B cell (primary cell): ENCODE measurements at regions not wholly inside any gene's neighbourhood (a gene's known extent, or its start where the extent isn't known, plus 50 kb on each side); places are given as distances from the start of the nearest gene placed in this dataset.

Experiments used
- ATAC-seq: fragments of 200-7000 bp; cut with Tn5 transposase; one replicate; pipeline ENCODE4 v1.10.0; 2021; ENCODE audit warnings: low read depth, mild to moderate bottlenecking, moderate number of reproducible peaks, moderate library complexity
- CTCF ChIA-PET: fragments of 350-600 bp; sonication (Branson Sonifier 250); formaldehyde crosslinking; loops from one replicate; lab custom pipeline; 2021; ENCODE audit warnings: antibody characterized with exemption, inconsistent platforms; lab: Charles Lee
- POLR2A ChIA-PET: fragments of 350-600 bp; sonication (Branson Sonifier 250); formaldehyde crosslinking; loops from one replicate; lab custom pipeline; 2021; ENCODE audit warnings: antibody characterized with exemption; lab: Charles Lee
- DNase-seq: peaks from one replicate; pipeline ENCODE4 v3.0.0; 2013
- H2AFZ ChIP-seq: 2 replicates; pipeline ENCODE4 v1.6.1; 2012; ENCODE audit warnings: mild to moderate bottlenecking, low read depth, low read length; ENCODE audit not compliant: insufficient read depth, poor library complexity, severe bottlenecking
- H3K27ac ChIP-seq, 2 donors: 1 replicate in 1 of 2; 2 replicates in 1 of 2; pipeline ENCODE4 v1.5.1; 2012 to 2013; ENCODE audit warnings: low read length in 2 of 2, mild to moderate bottlenecking in 2 of 2, moderate library complexity in 1 of 2
- H3K27me3 ChIP-seq, 4 experiments: fragments of 200-600 bp in 1 of 4; sonication (generic) in 1 of 4; replicated peaks in 1 of 4; 1 replicate in 2 of 4; 2 replicates in 2 of 4; pipeline versions ENCODE4 v1.6.1 to v1.7.0; 2013 to 2016; ENCODE audit warnings: low read length in 3 of 4, mild to moderate bottlenecking in 2 of 4, mixed read lengths in 1 of 4, moderate library complexity in 1 of 4; ENCODE audit not compliant: insufficient read depth in 4 of 4, control insufficient read depth in 3 of 4; ENCODE audit errors: control extremely low read depth in 1 of 4
- H3K36me3 ChIP-seq, 2 experiments: replicated peaks in 1 of 2; 1 replicate in 1 of 2; 2 replicates in 1 of 2; pipeline versions ENCODE4 v1.6.1 to v1.7.1; 2013; ENCODE audit warnings: low read length in 1 of 2; ENCODE audit not compliant: insufficient read depth in 2 of 2, control insufficient read depth in 1 of 2; ENCODE audit errors: control extremely low read depth in 1 of 2, extremely low read depth in 1 of 2
- H3K4me1 ChIP-seq, 2 donors: fragments of 200-600 bp in 1 of 2; sonication (generic) in 1 of 2; 1 replicate in 1 of 2; 2 replicates in 1 of 2; pipeline versions ENCODE4 v1.5.1 to v1.6.1; 2013 to 2017; ENCODE audit warnings: low read length in 2 of 2; ENCODE audit not compliant: control insufficient read depth in 2 of 2, insufficient read depth in 2 of 2
- H3K4me2 ChIP-seq: replicated peaks from 2 replicates; pipeline ENCODE3; 2012; ENCODE audit warnings: mild to moderate bottlenecking, low read depth, low read length; ENCODE audit not compliant: poor library complexity, severe bottlenecking
- H3K4me3 ChIP-seq, 5 experiments: fragments of 200-600 bp in 1 of 5; sonication (generic) in 1 of 5; 1 replicate in 3 of 5; 2 replicates in 2 of 5; pipeline versions ENCODE4 v1.5.1 to v1.7.0; 2011 to 2016; ENCODE audit warnings: low read length in 4 of 5, mild to moderate bottlenecking in 4 of 5, low read depth in 2 of 5, control low read depth in 1 of 5, moderate library complexity in 1 of 5; ENCODE audit not compliant: insufficient read depth in 1 of 5; ENCODE audit errors: control extremely low read depth in 1 of 5, extremely low read depth in 1 of 5
- H3K79me2 ChIP-seq: fragments of 200-600 bp; sonication (generic); one replicate; pipeline ENCODE4 v1.6.0; 2016; ENCODE audit warnings: low read length; ENCODE audit not compliant: control insufficient read depth, insufficient read depth
- H3K9ac ChIP-seq: fragments of 200-600 bp; sonication (generic); 2 replicates; pipeline ENCODE4 v1.6.1; 2017; ENCODE audit warnings: mild to moderate bottlenecking, low read length, moderate library complexity
- H3K9me3 ChIP-seq, 3 donors: one replicate each; pipeline versions ENCODE4 v1.6.1 to v1.7.1; 2013; ENCODE audit warnings: low read length in 2 of 3; ENCODE audit not compliant: control insufficient read depth in 2 of 3, insufficient read depth in 1 of 3; ENCODE audit errors: control extremely low read depth in 1 of 3
- H4K20me1 ChIP-seq: 2 replicates; pipeline ENCODE4 v1.6.0; 2012; ENCODE audit warnings: mild to moderate bottlenecking, low read length; ENCODE audit not compliant: insufficient read depth, control insufficient read depth, poor library complexity, severe bottlenecking
- H3K27ac Mint-ChIP-seq: one replicate; pipeline ENCODE4 v1.8.0; 2021; ENCODE audit warnings: mixed read lengths
- H3K27me3 Mint-ChIP-seq: one replicate; pipeline ENCODE4 v1.8.0; 2021; ENCODE audit warnings: mixed read lengths
- H3K4me1 Mint-ChIP-seq: one replicate; pipeline ENCODE4 v1.8.0; 2021; ENCODE audit warnings: mixed read lengths
- H3K4me3 Mint-ChIP-seq: one replicate; pipeline ENCODE4 v1.8.0; 2021; ENCODE audit warnings: mixed read lengths
- H3K9me3 Mint-ChIP-seq: one replicate; pipeline ENCODE4 v1.8.0; 2022; ENCODE audit warnings: mixed read lengths; ENCODE audit not compliant: insufficient read depth
- CTCF ChIP-seq: fragments of 200-600 bp; IDR thresholded peaks from one replicate; pipeline ENCODE4 v1.8.0; 2022; ENCODE audit warnings: antibody characterized with exemption, mild to moderate bottlenecking
- EZH2 ChIP-seq: IDR thresholded peaks from 2 replicates; pipeline ENCODE4 v1.6.1; 2012; ENCODE audit warnings: borderline replicate concordance, low read depth, mild to moderate bottlenecking, moderate library complexity, low read length; ENCODE audit not compliant: insufficient read depth, poor library complexity, severe bottlenecking
- WGBS: methylation state at CpG from one replicate; pipeline ENCODE4 v1.1.5; 2013; ENCODE audit warnings: missing lambda C conversion rate; ENCODE audit not compliant: insufficient coverage; 5-methylcytosine and 5-hydroxymethylcytosine counted together
- intact Hi-C: fragments of 100-400 bp; cut with micrococcal nuclease; formaldehyde crosslinking; loops from one replicate; pipeline ENCODE4 v1.10.0; 2022

GRCh38 chr12:115255257-115255656, 571.3 kb upstream of the TBX3 start:
- H3K27me3 Mint-ChIP-seq: no peaks in the 10 kb centered on the region
- POLR2A ChIA-PET: no interaction called here

GRCh38 chr12:115253049-115253448, 569.1 kb upstream of the TBX3 start:
- Histone ChIP-seq H3K27me3 (no peaks in the 10 kb centered on the region), H3K4me1 (no peaks in the 10 kb centered on the region), H2AFZ (no peak overlapping the region), H4K20me1 (no peaks in the 10 kb centered on the region), H3K79me2 (no peaks in the 10 kb centered on the region), H3K4me3 (no peak overlapping the region), H3K9ac (no peak overlapping the region), H3K9me3 (peaks cover 0 to 6% (median 0%) of the 10 kb centered on the region in 3 donors), H3K36me3 (no peaks in the 10 kb centered on the region), H3K4me2 (no peak overlapping the region), H3K27ac (no peak overlapping the region)
- DNase-seq: no peak
- 71% methylated on average over 1 of the region's 3 CpGs for WGBS
- Mint-ChIP-seq H3K4me1 (no peaks in the 10 kb centered on the region), H3K27me3 (no peaks in the 10 kb centered on the region), H3K4me3 (no peak overlapping the region), H3K9me3 (peaks cover 5% of the 10 kb centered on the region), H3K27ac (no peak overlapping the region)
- no peak for TF ChIP-seq CTCF
- TF ChIP-seq EZH2: no peak
- CTCF ChIA-PET: no interaction called here
- POLR2A ChIA-PET: no interaction called here
- intact Hi-C loops: no loop called here
- ATAC-seq: no peak

More at GRCh38 chr12:115255257-115255656, 571.3 kb upstream of the TBX3 start:
- Histone ChIP-seq H3K27ac (no peak overlapping the region), H3K4me3 (no peak overlapping the region), H3K36me3 (no peaks in the 10 kb centered on the region), H3K27me3 (no peaks in the 10 kb centered on the region), H2AFZ (no peak overlapping the region), H3K79me2 (no peaks in the 10 kb centered on the region), H3K9me3 (peaks cover 0 to 6% (median 0%) of the 10 kb centered on the region in 3 donors), H3K4me1 (no peaks in the 10 kb centered on the region), H3K9ac (no peak overlapping the region), H4K20me1 (no peaks in the 10 kb centered on the region), H3K4me2 (no peak overlapping the region)
- Mint-ChIP-seq H3K4me1 (no peaks in the 10 kb centered on the region), H3K9me3 (peaks cover 5% of the 10 kb centered on the region), H3K27ac (no peak overlapping the region), H3K4me3 (no peak overlapping the region)
- ATAC-seq (no peak), DNase-seq (no peak)
- no peak for TF ChIP-seq EZH2
- no peak for TF ChIP-seq CTCF
- intact Hi-C loops: no loop called here
- CTCF ChIA-PET: no interaction called here
